GM21576 (cell line): ENCODE measurements at regions not wholly inside any gene's neighbourhood (a gene's known extent, or its start where the extent isn't known, plus 50 kb on each side); places are given as distances from the start of the nearest gene placed in this dataset.
"Not testable (repeated sequence)": the region's sequence is repeated elsewhere in the genome, so short reads cannot be mapped to it uniquely, and the experiment has no call there.

ENCODE experiments used
- ATAC-seq: cut with Tn5 transposase; IDR thresholded peaks from one replicate; pipeline ENCODE4 v1.9.1; 2021; ENCODE audit warnings: mild to moderate bottlenecking, moderate library complexity; ENCODE audit not compliant: unreplicated experiment

DNA sequence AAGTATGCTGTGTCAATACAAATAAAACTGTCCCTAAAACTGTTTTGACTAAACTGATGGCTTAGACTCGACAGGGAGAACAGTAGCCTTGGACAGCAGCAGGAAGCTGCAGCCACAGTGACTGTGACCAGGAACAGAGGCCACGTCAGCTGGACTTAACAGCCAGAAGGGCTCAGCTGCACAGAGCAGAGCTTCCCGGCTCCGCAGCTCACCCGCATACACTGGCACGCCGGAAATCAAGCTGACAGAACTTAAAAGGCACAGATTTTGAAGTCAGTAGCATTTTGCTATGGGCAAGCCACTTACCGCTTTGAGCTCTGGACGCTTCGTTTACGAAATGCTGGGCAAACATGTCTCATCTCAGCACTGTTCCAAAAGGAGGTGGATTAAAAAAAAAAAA lies 769.7 kb upstream of the AUTS2 start:
- ATAC-seq, result no peak

DNA sequence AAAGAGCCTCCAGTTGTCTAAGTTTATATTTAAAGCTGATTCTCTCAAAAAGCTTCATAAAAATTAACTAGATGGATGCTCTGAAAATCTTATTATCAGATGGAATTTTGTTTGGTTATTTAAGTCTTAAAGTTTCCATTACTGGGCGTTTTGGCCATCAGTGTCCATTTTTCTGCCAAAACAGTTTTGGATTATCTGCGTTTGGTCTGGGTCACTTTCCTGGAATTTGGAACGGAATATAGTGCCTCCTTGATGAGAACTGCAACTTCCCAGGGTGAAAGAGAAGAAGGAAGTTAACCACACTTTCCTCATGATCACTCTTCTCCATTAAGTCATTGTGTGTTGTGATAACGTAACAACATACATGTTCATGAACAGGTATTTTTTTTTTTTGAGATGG lies 764.9 kb upstream of the AUTS2 start:
- no peak for ATAC-seq

DNA sequence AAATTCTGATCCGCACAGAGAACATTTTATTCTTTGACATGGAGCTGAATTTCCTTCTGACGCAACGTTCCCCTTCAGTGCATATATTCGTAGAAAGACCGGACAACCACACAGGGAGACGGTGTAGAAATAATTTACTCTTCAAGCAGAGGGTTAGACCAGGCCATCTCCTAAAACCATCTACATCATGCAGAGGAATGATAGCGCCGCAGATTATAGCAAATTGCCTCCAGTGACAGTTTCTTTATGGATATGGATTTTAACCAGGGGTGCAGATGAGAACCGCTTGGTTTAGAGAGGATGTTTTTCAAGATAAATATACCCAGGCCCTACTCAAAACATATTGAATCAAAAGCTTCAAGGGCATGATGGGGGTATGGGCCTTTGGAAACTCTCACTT lies 759.3 kb upstream of the AUTS2 start:
- ATAC-seq, result no peak

DNA sequence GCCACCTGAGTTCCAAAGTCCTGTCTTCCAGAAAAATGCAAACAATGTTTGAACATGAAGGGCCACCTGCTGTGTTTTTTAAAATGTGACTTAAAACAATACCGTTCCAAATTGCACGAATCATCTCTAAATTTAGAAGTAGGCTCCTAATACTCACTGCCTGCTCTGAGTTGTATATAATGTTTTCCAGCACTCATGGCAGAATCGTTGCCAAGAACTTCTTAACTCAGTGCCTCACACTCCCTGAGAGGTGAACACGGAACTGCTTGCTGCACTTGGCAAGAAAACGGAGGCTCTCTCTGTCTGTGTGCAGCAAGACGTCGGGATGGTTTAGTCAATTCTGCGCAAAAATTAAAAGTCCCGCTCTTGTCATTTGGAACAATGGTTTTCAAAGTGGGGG lies 757.3 kb upstream of the AUTS2 start:
- no peak for ATAC-seq

DNA sequence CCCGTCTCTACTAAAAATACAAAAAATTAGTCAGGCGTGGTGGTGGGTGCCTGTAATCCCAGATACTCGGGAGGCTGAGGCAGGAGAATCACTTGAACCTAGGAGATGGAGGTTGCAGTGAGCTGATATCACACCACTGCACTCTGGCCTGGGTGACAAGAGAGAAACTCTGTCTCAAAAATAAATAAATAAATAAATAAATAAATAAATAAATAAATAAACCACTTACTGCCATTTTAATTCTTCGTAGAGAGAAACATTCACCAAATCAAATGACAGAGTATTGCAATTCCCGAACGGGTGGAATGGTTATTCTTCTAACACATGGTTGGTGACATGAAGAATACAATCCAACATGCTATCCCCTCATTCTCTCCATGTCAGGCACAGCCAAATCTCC lies 754.3 kb upstream of the AUTS2 start:
- not testable (repeated sequence) for ATAC-seq

DNA sequence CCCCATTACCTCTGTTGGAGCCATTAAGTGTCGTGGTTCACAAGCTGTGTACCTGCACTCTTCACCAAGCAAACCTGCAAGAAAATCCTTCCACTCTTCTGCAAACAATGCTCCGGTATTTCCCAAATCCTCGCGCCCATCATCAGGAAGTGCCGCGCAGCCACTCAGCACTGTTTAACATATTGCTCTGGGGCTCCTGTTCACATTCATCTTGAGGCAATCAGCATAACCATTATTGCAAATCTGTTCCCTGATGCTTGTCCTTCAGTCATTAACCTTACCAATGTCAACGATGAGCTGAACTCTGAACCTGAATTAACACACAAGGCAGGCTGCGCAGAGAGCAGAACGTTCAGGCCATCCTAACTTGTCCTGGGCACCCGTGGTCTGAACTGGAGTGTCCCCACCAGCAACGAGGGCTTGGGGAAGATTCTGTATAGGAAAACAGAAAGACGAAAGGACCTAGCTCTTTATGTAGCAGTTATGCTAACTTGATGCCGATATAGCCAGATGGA lies 751.4 kb upstream of the AUTS2 start:
- ATAC-seq, result no peak

DNA sequence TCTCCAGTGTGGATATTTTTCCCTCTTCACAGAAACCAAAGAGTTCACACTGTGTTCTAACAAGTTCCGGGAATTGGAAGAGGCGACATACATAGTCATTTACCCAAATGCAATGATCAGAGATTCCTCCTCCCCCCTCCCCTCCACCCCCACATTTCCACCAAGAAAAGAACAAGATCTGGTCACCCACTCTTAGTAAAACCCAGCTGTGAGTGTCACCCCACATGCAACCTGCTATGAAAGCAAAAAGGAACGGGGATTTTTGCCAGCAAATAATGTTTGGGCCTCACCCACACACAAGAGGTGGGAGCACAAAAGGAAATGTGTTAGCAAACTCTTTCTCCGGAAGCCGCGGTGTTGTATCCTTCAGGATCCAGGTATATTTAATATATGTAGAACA lies 745.0 kb upstream of the AUTS2 start:
- ATAC-seq, result no peak

DNA sequence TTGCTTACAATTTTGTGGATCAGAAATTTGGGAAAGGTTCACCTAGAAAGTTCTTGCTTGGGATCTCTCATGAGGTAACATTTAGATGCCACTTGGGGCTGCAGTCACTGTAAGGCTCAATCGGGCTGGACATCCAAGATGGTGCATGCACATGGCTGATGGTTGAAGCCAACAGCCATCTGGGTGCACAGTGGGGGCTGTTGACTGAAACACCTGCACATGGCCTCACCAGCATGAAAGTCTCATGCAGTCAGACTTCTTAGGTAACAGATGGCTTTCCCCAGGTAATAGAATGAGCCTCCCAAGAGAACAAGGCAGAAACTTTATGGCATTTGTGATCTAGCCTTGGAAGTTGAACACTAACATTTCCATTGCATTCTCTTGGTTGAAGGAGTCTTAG lies 740.7 kb upstream of the AUTS2 start:
- no peak for ATAC-seq

DNA sequence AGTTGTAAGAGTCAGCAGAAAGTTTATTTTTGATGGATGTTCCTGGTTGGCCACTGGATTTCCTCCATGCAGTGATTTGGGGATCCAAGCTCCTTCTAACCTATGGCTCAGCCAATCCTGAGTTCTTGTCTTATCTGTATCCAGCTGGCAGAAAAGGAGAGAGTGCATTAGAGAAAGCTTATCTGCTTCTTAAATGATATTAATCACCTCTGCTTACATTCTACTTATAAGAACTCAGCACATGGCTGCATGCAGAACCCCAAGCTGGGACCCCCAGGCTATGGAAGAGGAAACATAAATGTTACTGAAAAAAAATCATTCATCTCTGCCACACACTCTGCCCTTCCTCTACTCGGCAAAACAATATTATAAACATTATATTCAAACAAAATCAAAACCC lies 739.8 kb upstream of the AUTS2 start:
- no peak for ATAC-seq

DNA sequence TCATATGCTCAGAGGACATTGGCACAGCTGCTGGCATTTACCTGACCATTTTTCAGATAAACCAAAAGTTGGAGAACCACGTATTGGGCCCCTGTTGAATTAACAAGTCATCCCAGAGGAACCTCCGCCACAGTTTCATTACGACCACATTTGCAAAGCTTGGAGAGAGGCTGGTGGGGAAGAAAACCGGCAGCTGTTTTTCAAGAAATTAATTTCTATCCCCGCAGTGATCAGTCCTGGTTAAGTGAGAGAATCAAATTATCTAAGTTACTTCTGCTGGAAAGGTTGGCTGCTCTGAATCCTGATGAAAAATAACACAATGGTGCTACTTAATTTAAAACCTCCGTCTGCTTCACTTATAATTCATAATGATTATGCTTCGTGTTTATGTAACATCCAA lies 737.1 kb upstream of the AUTS2 start:
- ATAC-seq, result no peak

DNA sequence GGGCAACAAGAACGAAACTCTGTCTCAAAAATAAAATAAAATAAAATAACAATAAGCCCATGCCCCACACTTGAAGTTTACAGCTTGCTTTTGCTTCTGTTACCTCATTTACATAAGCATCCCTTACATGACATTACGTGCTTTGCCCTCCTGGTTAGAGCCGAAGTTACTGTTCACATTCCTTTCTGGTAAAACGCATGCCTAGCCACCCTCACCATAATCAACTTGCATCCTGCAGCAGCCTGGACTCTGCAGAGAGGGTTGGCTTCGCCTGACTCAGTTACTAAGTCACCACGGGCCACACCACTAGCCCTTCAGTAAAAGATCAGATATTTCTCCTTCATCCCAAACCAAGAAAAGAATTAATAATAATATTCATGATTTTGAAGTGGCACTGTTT lies 736.0 kb upstream of the AUTS2 start:
- ATAC-seq, result no peak

DNA sequence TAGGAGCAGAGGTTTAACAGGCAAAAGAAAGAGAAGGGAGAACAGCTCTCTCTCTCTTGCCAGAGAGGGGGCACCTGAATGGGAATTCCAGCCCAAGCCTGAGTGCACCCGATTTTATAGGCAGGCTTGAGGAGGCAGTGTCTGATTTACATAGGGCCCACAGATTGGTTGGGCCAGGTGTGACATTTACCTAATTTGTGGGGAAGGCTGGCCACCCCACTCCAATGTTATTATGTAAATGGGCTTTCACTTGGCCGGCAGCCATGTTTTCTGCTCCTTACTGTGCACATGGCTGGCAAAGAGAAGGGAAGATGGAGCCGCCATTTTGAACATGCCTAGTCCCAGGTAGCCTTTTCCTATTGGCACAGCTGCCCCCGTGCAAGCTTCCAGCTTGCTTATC lies 735.5 kb upstream of the AUTS2 start:
- ATAC-seq, result no peak

DNA sequence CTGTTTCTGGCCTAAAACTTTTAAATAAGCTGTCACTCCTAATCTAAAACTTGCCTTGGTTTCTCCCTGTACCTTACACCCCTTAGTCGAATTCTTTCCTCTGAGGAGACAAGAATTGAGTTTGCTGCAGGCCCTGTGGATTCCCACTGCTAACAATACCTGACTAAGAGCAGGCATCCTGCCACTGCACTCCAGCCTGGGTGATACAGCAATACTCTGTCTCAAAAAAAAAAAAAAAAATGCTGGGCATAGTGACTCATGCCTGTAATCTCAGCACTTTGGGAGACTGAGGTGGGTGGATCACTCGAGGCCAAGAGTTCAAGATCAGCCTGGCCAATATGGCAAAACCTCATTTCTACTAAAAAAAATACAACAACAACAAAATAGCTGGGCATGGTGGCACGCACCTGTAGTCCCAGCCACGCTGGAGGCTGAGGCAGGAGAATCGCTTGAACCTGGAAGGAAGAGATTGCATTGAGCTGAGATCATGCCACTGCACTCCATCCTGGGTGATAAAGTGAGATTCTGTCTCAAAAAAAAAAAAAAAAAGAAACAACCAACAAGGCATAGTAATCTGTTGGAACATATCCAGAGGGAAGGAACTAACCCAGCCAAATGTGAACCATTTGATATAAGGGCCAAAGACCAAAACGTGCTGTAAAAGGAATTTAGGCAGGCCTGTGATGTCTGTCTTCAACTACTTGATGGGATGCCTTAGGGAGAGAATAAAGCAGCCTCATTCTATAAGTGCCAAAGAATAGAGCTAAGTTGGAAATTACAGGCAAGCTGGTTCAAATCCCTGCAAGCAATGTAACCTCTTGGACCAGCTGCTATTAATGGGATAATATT lies 732.7 kb upstream of the AUTS2 start:
- no peak for ATAC-seq

DNA sequence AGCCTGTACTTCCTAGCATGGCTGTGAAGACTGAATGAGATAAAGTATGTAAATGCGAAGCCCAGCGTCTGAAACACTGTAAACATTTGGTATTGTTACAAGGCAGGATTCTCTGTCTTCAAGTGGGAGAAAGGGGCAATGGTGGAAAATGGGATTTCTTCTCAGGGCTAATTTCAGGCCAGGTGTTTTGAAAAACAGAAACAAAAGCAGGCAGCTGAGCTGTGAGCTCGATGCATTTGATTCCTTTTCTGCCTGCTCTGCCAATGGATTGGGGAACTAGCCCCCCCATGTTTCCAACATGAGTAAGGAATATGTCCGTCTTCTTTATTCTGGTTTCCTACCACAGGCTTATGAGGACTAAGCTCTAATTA lies 732.1 kb upstream of the AUTS2 start:
- no peak for ATAC-seq

DNA sequence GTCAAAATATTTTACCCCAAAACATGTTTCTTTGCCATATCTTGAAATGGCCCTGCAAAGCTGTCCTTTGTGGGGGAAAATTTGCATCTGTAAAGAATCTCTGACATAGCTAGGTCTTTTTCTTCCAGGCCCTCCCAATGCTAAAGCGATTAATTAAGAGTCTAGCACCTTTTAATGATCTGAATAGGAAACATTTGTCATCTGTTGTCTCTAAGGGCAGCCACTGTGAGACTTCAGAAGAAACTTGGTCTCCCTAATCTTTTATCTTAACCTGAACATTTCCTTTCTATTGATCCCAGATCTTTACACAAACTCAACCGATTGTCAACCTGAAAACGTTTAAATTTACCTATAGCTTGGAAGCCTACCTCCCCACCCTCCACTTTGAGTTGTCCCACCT lies 731.6 kb upstream of the AUTS2 start:
- ATAC-seq, result not testable (repeated sequence)

DNA sequence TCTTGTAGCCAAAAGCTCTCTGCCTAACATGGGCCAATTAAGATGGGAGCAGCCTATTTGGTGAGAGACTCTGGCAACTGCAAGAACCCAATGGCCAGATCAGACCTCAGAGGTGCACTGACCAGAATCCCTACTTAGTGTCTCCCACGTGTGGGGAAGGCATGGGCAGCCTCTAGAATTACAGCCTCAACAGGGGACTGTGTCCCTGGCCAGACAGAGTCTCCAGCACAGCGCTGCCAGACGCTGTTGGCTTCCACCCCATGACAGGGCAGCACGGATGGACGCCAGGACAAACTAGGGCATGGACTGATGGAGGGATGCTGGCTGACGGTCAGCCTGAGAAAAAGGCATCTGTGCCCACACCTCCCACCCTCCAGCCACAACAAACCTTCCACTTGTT lies 729.3 kb upstream of the AUTS2 start:
- no peak for ATAC-seq

DNA sequence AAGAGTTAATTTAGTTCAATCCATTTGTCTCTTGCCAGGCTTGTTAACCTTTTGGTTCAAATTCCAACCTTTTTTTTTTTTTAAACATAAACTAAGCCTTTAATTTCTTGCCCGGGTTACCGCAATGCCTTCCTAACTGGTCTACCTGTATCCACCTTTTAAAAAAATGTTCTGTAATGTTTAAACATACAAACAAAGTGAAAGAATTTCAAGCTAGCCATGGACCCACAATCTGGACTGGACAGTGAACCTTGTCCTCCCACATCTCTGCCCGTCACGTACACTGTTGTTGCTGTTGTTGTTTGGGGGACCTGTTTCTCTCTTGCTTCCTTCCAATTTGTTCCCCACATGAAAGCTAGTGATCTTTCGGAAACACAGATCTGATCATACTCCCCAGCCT lies 724.7 kb upstream of the AUTS2 start:
- ATAC-seq, result no peak

DNA sequence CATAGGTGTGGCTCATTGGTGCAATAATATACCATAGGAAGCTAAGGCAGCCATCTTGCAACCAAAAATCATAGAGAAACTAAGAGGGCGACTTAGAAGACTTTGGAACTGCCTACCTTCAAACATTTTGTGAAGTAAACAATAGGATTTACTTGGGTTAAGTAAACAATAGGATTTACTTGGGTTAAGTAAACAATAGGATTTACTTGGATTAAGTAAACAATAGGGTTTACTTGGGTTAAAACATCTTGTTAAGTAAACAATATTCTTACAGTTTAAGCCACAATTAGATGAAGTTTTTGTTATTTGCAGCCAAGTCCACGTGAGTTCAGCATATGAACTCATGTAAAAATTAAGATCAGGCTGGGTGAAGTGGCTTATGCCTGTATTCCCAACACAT lies 722.4 kb upstream of the AUTS2 start:
- ATAC-seq, result no peak

DNA sequence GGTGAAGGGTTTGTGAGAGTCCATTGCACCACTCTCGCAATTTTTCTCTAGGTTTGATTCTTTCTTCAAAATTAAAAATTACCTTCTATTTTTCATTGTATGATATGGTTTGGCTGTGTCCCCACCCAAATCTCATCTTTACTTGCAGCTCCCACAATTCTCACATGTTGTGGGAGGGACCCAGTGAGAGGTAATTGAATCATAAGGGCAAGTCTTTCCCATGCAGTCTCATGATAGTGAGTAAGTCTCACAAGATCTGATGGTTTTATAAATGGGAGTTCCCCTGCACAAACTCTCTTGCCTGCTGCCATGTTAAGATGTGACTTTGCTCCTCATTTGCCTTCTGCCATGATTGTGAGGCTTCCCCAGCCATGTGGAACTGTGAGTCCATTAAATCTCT lies 711.2 kb upstream of the AUTS2 start:
- not testable (repeated sequence) for ATAC-seq

DNA sequence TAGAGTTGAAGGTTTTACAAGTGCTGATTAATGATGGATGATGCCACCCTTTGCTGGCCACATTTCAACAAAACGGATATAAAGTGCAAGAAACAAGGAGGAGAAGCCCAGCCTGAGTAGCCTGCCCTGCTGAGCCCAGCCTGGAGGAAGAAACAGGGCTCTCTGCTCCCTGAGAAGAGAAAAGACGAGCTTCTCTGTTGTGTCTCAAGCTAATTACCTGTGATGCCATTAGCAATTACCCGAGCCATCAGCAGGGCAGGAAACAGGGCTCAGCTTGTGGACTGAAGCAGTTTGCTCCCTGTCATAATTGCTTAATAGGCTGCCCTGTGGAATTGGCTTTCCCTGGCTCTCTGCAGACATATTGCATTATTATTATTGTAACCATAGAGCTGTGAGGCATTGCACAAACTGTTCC lies 709.3 kb upstream of the AUTS2 start:
- no peak for ATAC-seq

DNA sequence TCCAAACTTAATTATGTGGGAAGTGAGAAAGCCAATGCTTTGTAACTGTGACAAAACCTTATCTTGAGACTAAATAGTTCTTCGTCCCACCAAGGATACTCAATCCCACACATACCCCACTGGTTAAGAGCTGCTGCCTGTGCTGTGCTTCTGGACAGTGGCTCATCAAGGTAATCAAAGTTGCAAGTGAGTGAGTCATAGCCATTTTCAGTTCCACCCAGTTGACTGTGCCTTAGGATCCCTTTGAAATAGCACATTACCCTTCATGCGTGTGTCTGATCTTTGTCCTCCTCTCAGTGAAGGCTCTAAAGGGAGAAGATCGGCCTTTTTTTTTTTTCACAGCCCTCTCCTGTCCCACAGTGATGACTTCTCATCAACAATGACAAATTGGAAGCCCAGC lies 706.0 kb upstream of the AUTS2 start:
- no peak for ATAC-seq

DNA sequence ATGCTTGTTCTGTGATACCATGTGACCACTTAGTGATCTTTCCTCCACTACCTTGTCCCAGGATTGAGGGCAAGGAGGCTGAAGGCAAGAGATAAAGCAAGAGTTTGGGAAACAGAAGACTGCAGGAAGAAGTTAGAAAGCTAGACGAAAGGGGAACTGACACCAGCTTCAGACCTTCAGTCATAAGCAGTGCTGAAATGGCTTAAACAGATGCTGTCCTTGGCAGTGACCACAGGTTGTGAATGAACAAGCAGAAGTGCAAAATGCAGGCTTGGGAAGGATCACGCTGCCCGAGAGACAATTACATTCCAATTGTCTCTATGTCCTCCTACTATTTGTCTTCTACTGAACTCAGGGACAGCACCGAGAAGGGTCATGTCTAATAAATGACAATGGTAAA lies 704.9 kb upstream of the AUTS2 start:
- no peak for ATAC-seq

DNA sequence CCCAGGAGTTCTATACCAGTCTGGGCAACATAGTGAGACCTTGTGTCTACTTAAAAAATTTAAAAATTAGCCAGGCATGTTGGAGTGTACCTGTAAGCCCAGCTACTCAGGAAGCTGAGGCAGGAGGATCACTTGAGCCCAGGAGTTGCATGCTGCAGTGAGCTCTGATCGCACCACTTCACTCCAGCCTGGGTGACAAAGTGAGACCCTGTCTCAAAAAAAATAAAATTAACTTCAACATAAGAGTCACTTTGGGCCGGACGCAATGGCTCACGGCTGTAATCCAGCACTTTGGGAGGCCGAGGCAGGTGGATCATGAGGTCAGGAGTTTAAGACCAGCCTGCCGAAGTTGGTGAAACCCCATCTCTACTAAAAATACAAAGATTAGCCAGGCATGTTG lies 699.1 kb upstream of the AUTS2 start:
- ATAC-seq, result not testable (repeated sequence)
